ENCODE measurements at regions not wholly inside any gene's neighbourhood (a gene's known extent, or its start where the extent isn't known, plus 50 kb on each side); places are given as distances from the start of the nearest gene placed in this dataset.

- TF ChIP-seq CTCF (conservative IDR thresholded peaks at IDR 0.05 in 1 of 2, IDR thresholded peaks at IDR 0.05 in 1 of 2; ENCODE audit: low read depth in 1 of 2, low read length in 2 of 2) (no peak), EZH2 (IDR thresholded peaks at IDR 0.05; ENCODE audit: low read length, missing control alignments) (no peak)
These were observed 501.8 kb upstream of the PKDCC start for GRCh38 chr2:41546031-41546430.

All from fibroblast of lung (primary cell).